ENCODE measurements at regions not wholly inside any gene's neighbourhood (a gene's known extent, or its start where the extent isn't known, plus 50 kb on each side); places are given as distances from the start of the nearest gene placed in this dataset.

GRCh38 chr4:85209161-85209560 lies 242.7 kb upstream of the WDFY3 start:
- peaks cover 6 to 8% of the 10 kb centered on the region in 2 experiments; a peak in 3 of 5 replicates for H3K9me3 Mint-ChIP-seq
- no peak overlapping the region for H3K4me2 ChIP-seq (ENCODE audit: insufficient read depth, insufficient read length, low read length)
- no peak overlapping the region for H4K5ac ChIP-seq (ENCODE audit: insufficient read length, low read depth, low read length)
- no peaks in the 10 kb centered on the region for H3K79me1 ChIP-seq (ENCODE audit: insufficient read depth, low read depth, low read length, poor library complexity, severe bottlenecking)
- H2BK5ac ChIP-seq (ENCODE audit: insufficient read length, low read length): no peak overlapping the region
- no peaks in the 10 kb centered on the region for H4K20me1 ChIP-seq (ENCODE audit: control insufficient read depth, insufficient read depth, insufficient read length)
- no peak overlapping the region for H2AFZ ChIP-seq (ENCODE audit: low read length)
- H3K27ac ChIP-seq (ENCODE audit: insufficient read length, low read depth, low read length): no peak overlapping the region
- H2BK15ac ChIP-seq (ENCODE audit: low read depth, low read length): no peak overlapping the region
- no peak overlapping the region for H3K9ac ChIP-seq (ENCODE audit: extremely low read depth, insufficient read length, low read length)
- no peak for DNase-seq
- no peak overlapping the region for H3K27ac Mint-ChIP-seq
- H3K79me2 ChIP-seq (ENCODE audit: insufficient read depth, low read length): no peaks in the 10 kb centered on the region
- no peak overlapping the region for H2BK20ac ChIP-seq (ENCODE audit: low read depth, low read length, poor library complexity, severe bottlenecking)
- no peaks in the 10 kb centered on the region for H3K27me3 ChIP-seq (ENCODE audit: insufficient read depth, low read length)
- no peak overlapping the region for H3K4ac ChIP-seq (ENCODE audit: low read depth, low read length)
- no peaks in the 10 kb centered on the region for H3K27me3 Mint-ChIP-seq (ENCODE audit: low read depth)
- H3K9me3 ChIP-seq (ENCODE audit: control insufficient read depth, low read depth, low read length): no peaks in the 10 kb centered on the region
- H4K8ac ChIP-seq (replicated peaks; ENCODE audit: insufficient read length, low read depth, low read length): no peak overlapping the region
- H3K23ac ChIP-seq (ENCODE audit: insufficient read length, low read depth, low read length): no peak overlapping the region
- no peak overlapping the region for H3K18ac ChIP-seq (ENCODE audit: insufficient read length, low read depth, low read length)
- no peak overlapping the region for H2BK12ac ChIP-seq (ENCODE audit: insufficient read length, low read depth, low read length)
- no peak overlapping the region for H2AK5ac ChIP-seq (ENCODE audit: insufficient read length, low read length)
- H3T11ph ChIP-seq (ENCODE audit: low read length): no peak overlapping the region
- no peak overlapping the region for H4K91ac ChIP-seq (ENCODE audit: insufficient read length, low read depth, low read length)
- WGBS (ENCODE audit: extremely low coverage, insufficient read length, low lambda C conversion rate): no CpG with 5 or more reads among the region's 1 CpG
- no peak overlapping the region for H3K56ac ChIP-seq (ENCODE audit: insufficient read length, low read depth, low read length)
- peaks cover 0 to 5% (median 0%) of the 10 kb centered on the region in 3 experiments; a peak in 3 of 7 replicates for H3K36me3 Mint-ChIP-seq (ENCODE audit: insufficient read depth in 1 of 3, low read depth in 3 of 3)
- no peak for TF ChIP-seq CTCF (conservative IDR thresholded peaks at IDR 0.05)
- no peaks in the 10 kb centered on the region for H3K4me1 Mint-ChIP-seq
- no peaks in the 10 kb centered on the region for H3K4me1 ChIP-seq (ENCODE audit: insufficient read depth, low read length)
- H3K14ac ChIP-seq (ENCODE audit: insufficient read depth, low read length): no peak overlapping the region
- H3K23me2 ChIP-seq (ENCODE audit: insufficient read length, low read depth, low read length, poor library complexity, severe bottlenecking): no peaks in the 10 kb centered on the region
- H3K4me3 Mint-ChIP-seq: no peak overlapping the region
- no peak overlapping the region for H2BK120ac ChIP-seq (ENCODE audit: low read depth, low read length, poor library complexity, severe bottlenecking)

Data from H9 (cell line).